Esophagus muscularis mucosa (tissue), 4 donors: ENCODE measurements at regions not wholly inside any gene's neighbourhood (a gene's known extent, or its start where the extent isn't known, plus 50 kb on each side); places are given as distances from the start of the nearest gene placed in this dataset.

Experiments used
- CTCF ChIP-seq, 3 experiments: fragments of 200-600 bp in 2 of 3; fragments of 450-650 bp in 1 of 3; sonication (generic) in 2 of 3; IDR thresholded peaks; one replicate each; pipeline ENCODE4 v1.5.1; 2017 to 2019; ENCODE audit warnings: antibody characterized with exemption in 3 of 3, mild to moderate bottlenecking in 2 of 3, moderate library complexity in 1 of 3
- EP300 ChIP-seq: sonication (generic); formaldehyde crosslinking; IDR thresholded peaks from one replicate; pipeline ENCODE4 v1.6.1; 2017; ENCODE audit warnings: antibody characterized with exemption
- POLR2A ChIP-seq: fragments of 450-650 bp; IDR thresholded peaks from one replicate; pipeline ENCODE4 v1.6.1; 2017; ENCODE audit warnings: antibody characterized with exemption, moderate library complexity, mild to moderate bottlenecking, low read depth

GRCh38 chr11:106344966-106345365 lies 267.5 kb downstream of the AASDHPPT start:
- no peak for TF ChIP-seq CTCF (IDR thresholded peaks at IDR 0.05)
- no peak for TF ChIP-seq EP300
- TF ChIP-seq POLR2A: no peak
